ENCODE measurements at regions not wholly inside any gene's neighbourhood (a gene's known extent, or its start where the extent isn't known, plus 50 kb on each side); places are given as distances from the start of the nearest gene placed in this dataset.

- no peak for DNase-seq (ENCODE audit: low spot score)
These were observed 53.8 kb downstream of the ADM start for GRCh38 chr11:10358696-10359095.

DNA sequence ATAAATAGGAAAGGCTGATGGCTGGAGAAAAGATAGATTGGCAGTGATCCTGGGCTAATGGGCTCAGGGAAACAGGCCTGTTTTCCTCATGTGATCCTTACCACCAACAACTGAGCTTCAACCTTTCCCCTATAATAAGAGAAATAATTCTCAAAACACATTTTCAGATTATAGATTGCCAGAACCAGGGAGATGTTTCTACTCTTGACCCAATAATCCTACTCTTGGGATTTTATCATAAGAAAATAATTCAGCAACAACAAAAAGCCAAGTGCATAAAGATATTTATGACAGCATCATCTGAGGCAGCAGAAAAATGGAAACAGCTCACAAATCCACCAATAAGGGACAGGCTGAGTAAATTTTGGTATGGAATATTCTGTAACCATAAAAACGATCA lies 54.3 kb downstream of the ADM start:
- no peak for DNase-seq (ENCODE audit: low spot score)

GRCh38 chr11:10360835-10361234 lies 56.0 kb downstream of the ADM start:
- DNase-seq (ENCODE audit: low spot score), result no peak

GRCh38 chr11:10365045-10365444 lies 60.2 kb downstream of the ADM start:
- no peak for DNase-seq (ENCODE audit: low spot score)

DNA sequence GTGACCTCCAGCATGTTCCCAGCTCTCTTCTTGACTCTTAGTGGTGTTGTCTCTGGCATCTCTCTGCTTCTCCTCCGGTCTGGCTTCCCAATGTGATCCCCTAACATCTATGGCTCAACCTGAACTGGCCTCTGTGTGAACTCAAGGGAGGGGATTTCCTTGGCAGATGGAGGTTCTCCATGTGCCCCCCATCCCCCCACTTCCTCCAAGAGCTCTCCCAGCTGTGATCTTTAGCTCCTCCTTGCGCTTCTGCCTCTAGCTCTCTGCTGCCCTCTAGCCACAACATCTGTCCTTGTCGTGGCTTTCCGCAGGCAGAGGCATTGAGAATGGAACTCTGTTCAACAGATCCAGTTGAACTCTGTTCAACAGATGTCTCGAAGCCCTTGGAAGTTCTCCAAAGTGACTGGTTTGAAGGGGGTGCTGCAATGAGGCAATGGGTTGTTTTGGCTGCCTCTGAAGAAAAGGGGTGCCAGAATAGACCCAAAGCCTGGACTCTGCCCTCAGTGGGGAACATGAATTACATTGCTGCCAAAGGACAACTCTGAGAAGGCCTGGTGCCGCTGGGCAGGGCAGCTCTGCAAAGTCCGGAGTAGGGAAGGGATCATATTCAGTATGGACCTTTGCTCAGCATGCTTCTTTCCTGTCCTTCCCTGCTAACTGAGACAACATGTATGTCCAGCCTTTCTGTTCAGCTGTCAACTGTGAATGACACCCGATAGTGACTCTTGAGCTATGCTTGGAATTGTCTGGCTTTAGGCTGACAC lies 61.9 kb downstream of the ADM start:
- DNase-seq (ENCODE audit: low spot score), result peak; percentile 73

- no peak for DNase-seq (ENCODE audit: low spot score)
These were observed 67.2 kb downstream of the ADM start for GRCh38 chr11:10371926-10372641.

- DNase-seq (ENCODE audit: low spot score), result no peak
These were observed 68.5 kb downstream of the ADM start for GRCh38 chr11:10373340-10373739.

- no peak for DNase-seq (ENCODE audit: low spot score)
These were observed 69.1 kb downstream of the ADM start for GRCh38 chr11:10373929-10374328.

DNA sequence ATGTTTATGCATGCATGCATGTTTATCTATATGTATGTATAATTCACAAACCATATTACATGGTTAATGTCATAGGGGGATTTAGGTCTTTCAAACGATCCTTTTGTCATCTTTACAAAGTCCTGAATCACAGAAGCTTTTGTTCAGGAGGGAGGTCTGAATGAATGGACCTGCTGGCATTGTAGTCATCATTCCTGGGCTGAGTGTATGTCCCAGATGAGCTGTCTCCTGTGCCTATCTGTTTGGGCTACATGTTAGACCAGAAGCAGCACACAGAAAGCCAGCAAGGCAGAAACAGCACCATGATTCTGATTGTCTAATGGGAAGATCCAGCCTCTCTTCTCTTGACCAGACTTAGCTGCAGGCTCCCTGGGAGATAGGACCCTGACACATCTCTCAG lies 69.5 kb downstream of the ADM start:
- no peak for DNase-seq (ENCODE audit: low spot score)

DNA sequence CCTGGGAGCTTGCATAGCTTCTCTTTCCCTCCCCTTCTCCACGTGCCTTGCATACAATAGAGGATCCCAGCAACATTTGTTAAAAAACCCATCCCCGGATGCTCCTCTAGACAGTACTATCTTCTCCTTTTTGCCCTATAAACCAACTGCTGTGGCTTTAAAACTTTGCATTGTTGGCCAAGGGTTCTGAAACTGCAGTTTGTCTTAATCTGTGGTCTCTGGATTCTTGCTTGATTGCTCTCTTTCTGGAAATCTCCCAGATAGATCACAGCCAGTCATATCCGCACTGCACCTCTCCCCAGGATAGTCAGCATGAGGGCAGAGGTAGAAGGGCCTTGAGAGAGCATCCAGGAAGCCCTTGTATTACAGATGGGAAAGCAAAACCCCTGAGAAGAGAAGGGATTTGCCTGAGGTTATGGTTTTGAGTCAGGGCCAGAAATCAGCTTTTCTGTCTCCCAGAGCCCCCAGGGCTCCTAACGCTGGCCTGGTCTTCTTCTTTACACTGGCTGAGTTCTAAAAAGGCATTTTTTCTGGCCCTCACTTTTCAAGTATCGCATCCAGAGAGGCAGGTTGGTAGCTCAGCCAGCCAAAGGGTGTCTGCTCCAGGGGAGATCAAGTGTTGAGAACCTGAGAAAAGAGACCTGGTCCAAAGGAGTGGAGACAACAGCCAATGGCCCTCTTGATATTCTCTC lies 70.6 kb downstream of the ADM start:
- no peak for DNase-seq (ENCODE audit: low spot score)

DNA sequence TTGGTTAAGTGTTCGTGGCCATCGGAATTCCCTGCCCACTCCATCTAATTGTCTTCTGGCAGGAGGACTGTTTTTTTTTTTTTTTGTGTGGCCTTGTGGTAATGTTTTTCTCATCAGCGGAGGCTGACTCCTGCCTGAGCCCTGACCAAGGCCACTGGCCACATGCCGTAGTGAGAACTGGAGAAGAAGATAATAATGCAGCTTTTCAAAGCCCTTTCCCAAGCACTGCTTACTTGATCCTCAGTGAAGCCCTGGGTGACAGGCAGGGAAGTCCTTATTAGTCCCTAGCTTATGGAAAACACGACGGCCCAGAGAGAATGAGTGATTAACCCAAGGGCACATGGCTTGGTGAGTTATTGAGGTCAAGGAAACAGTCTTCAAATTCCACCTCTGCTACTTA lies 71.2 kb downstream of the ADM start:
- DNase-seq (ENCODE audit: low spot score), result no peak

DNA sequence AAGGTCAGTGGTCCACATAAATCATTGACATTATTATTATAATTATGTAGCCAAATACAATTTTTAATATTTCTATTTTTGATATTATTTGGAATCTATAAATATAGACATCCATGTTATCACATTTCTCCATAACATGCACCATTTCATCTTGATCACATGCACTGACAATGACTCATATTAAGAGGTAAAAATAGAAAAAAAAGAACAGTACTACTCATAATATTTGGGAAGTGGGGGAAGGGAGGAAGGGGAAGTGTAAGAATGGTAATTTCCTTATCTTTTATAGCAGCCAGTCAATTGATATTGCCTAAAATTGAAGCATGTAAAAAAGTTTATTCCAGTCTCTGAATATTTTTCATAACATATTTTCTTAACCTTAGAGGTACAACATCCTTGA lies 72.3 kb downstream of the ADM start:
- no peak for DNase-seq (ENCODE audit: low spot score)

DNA sequence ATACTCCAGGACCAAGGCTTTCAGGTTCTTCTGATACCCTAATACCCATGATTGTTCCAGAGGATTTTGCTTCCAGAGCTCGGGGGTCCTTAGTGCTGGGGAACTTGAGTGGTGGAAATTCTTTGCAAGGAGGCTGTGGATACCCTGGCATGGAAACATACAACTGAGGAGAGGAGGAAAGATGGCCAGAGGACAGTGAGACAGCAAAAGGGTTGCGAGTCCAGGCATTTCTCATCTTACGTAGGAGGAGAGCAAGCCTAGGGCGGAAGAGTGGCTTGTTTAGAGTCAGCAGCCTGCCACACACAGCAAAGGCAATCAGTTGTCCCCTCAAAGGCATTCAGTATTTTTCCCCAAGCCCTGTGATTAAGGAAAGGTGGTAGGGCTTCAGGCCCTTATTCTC lies 73.5 kb downstream of the ADM start:
- DNase-seq (ENCODE audit: low spot score), result no peak

DNA sequence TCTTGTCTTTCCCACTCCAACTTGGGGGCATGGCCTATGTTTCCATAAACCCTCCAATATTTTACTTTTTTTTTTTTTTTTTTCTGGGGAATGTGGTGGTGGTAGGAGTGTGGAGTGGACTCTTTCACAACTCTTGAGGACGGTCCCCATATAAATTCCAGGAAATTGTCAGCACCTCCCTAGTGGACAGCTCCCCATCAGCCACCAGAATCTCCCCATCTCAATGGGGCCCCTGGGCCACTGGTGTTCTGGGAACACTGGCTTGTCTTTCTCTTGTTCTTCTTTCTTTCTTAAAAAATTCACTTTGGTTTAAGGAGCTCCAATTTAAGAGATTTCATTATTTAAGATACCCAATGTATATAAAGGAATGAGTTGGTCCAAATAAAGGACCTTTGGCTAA lies 74.1 kb downstream of the ADM start:
- DNase-seq (ENCODE audit: low spot score), result no peak

DNA sequence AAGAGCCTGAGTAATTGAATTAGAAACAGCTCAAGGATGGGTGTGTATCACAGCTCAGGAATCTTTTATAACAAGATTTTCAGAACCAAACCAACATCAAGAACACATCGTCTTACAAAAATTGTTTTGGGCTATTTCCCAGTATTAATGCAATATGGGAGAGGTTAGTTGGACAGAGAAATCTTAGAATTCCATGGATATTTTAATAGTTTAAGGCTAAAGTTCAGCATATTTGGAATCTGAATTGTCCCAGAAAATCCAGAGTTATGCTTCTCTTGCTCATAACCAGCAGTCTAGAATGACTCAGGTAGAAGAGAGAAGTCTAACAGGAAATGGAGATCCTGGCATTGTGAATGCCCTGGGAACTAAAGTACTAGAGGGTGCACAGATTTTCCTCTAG lies 74.6 kb downstream of the ADM start:
- DNase-seq (ENCODE audit: low spot score), result no peak

DNA sequence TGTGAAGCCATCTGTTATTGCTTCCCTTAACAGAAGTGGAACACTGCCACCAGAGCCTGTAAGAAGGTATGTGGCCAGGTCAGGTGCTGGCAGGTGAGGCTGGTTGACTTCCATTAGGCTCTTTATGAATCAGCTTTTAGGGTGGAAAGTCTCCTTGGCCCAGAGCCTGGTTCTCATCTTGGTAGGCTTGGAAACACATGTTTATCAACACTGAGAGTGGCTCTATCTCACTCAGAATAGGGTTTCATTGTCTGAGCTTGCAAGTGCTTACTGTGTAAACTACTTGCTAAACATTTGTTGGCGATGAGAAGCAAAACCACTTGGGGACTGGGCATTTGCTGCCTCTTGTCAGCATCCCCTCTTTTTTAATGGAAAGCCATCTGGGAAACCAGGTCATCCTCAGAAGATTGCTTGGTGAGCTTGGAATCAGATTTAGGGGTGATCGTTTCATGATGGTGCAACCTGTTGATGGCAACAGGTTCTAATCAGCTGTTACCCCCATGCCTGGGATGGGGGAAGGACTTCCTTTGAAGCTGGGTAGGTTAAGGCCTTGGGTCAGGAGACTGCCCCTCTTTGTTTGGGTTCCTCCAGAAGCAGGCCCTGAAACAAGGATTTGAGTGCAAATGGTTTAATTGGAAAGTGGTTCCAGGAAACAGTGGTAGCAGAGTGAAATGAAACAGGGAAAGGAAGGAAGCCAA lies 75.0 kb upstream of the AMPD3 start:
- no peak for DNase-seq (ENCODE audit: low spot score)

- DNase-seq (ENCODE audit: low spot score), result no peak
These were observed 74.1 kb upstream of the AMPD3 start for GRCh38 chr11:10380921-10381320.

- no peak for DNase-seq (ENCODE audit: low spot score)
These were observed 73.3 kb upstream of the AMPD3 start for GRCh38 chr11:10381736-10382135.

- no peak for DNase-seq (ENCODE audit: low spot score)
These were observed 72.5 kb upstream of the AMPD3 start for GRCh38 chr11:10382518-10382917.

DNA sequence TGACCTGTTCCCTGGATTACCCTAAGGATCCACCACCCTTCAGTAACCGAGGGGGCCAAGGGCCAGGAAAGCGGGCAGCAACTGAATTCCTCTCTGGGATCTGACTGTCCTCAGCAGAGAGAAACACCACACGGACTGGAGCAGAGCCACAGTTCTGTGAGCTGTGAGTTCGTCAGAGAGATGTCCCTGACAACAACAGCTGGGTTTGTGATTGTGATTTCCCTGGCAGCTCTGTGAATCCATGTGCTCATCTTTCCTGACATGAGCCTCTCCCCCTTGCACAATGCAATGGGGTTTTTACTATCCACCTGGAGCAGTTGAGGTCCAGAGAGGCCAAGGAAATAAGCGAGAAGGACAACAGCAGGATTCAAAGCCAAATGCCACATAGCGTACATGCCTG lies 69.4 kb upstream of the AMPD3 start:
- DNase-seq (ENCODE audit: low spot score), result no peak

DNA sequence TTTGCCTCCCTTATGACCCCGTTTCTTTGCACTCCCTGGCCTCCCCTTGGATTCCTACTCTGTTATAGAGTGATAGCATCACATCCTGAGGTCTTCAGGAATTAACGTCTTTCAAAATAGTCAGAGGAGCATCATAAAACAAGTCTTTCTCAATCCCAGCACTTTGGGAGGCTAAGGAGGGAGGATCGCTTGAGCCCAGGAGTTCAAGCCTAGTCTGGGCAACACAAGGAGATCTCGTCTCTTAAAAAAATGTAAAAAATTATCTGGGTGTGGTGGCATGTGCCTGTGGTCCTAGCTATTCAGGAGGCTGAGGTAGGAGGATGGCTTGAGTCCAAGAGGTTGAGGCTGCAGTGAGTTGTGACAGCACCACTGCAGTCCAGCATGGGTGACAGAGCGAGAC lies 68.7 kb upstream of the AMPD3 start:
- DNase-seq (ENCODE audit: low spot score), result no peak

- DNase-seq (ENCODE audit: low spot score), result no peak
These were observed 68.2 kb upstream of the AMPD3 start for GRCh38 chr11:10386861-10387205.
